IPS-NIHi7 (cell line): ENCODE measurements at regions not wholly inside any gene's neighbourhood (a gene's known extent, or its start where the extent isn't known, plus 50 kb on each side); places are given as distances from the start of the nearest gene placed in this dataset.
"Not testable (repeated sequence)": the region's sequence is repeated elsewhere in the genome, so short reads cannot be mapped to it uniquely, and the experiment has no call there.

Source experiments
- DNase-seq: peaks from one replicate; pipeline ENCODE4 v3.0.0; 2012; ENCODE audit warnings: mixed read lengths; ENCODE audit errors: extremely low spot score

DNA sequence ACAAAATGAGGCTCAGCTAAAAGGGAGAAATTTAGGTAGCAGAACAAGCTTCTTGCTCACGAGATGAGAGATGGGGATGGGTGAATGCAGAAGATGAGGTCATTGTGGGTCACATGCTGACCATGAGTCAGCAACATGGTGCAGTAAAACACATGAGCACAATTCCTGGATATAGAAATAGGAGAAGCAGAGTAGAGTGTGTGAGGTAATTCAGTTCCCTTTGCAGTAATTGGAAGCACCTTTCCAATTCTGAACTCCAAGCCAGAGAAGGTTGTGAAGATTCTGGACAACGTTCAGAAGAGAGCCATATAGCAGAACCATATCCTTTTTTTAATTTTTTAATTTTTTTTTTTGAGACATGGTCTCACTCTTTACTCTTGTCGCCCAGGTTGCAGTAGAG lies 62.0 kb upstream of the LMNTD1 start:
- no peak for DNase-seq

DNA sequence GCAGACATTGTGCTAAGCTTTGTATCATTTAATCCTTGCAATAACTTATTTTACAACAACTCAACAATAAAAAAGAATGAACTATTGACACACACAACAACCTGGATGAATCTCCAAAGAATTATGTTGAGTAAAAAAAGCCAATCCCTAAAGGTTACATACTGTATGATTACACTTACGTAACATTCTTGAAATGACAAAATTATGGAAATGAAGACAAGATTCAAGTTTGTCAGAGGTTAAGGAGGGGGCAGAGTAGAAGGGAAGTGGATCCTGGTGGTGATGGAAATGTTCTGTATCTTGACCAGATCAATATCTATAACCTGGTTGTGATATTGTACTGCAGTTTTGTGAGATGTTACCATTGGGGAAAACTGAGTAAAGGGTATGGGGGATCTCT lies 63.2 kb upstream of the LMNTD1 start:
- no peak for DNase-seq

DNA sequence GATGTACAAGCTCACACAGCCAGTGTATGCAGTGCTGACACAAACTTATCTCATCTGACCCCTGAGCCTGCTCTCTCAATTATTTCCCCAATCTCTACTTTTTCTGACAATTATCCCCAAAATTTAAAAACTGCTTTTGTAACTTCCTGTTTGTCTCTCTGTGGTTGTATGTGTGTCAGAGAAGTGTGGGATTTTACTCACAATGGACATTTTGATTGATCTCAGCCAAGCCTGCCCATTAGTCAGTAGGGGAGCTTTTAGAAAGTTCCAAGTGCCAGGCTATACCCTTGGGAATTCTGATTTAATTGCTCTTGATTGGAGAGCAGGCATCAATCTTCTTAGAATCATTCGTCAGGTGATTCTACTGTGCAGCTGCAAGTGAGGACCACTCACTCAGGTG lies 64.9 kb upstream of the LMNTD1 start:
- no peak for DNase-seq

DNA sequence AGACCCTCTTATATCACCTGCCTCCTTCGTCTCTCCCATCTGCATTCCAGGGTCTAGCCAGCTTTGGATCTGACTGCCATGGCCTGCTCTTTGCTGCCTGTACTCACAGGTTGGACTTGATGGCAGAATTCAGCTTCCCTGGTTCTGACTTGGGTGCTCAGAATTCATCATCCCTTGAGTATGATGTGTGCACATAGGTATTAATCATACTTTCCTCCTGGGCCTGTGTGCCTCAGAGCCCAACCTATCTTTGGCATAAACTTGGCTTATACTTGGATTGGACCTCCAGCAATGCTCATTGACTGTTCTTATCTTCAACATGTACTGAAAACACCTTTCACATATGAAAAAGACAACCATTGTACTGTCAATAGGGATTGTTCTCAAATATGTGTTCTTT lies 70.7 kb upstream of the LMNTD1 start:
- no peak for DNase-seq

DNA sequence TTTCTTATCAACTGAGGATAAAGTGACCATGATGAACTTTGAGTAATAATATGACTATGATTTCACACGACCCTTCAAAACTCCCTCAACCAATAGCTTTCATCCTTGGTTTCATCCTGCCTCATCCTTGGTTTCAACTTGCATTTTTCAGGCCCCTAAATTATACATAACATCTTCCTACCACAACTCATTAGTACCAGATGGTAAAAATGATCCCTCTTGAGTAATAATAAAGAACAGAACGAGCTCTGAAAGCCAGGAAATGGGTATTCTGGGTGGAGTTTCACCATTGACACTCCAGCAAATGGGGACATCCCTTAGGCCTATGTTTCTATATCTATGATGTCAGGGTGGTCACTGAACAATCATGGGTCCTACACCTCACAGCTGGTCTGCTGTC lies 72.1 kb upstream of the LMNTD1 start:
- no peak for DNase-seq

DNA sequence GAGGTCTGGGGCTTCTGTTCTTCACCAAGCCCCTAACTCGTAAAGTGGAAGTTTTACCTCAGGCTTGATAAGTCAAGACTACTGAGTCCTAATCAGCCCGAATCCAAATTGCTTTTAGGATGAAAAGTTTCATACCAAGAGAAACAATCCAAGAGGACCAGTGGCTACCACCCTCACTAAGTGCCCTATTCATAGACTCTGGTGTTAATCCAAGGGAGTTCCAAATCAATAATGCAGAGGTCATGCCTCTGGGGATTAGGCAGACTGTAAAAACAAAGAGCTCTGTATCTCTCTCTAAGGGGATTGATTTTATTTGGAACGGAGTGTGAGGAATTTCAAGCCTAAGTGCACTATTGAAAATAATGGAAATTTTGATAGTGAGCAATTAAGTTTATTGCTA lies 76.3 kb upstream of the LMNTD1 start:
- DNase-seq = no peak

DNA sequence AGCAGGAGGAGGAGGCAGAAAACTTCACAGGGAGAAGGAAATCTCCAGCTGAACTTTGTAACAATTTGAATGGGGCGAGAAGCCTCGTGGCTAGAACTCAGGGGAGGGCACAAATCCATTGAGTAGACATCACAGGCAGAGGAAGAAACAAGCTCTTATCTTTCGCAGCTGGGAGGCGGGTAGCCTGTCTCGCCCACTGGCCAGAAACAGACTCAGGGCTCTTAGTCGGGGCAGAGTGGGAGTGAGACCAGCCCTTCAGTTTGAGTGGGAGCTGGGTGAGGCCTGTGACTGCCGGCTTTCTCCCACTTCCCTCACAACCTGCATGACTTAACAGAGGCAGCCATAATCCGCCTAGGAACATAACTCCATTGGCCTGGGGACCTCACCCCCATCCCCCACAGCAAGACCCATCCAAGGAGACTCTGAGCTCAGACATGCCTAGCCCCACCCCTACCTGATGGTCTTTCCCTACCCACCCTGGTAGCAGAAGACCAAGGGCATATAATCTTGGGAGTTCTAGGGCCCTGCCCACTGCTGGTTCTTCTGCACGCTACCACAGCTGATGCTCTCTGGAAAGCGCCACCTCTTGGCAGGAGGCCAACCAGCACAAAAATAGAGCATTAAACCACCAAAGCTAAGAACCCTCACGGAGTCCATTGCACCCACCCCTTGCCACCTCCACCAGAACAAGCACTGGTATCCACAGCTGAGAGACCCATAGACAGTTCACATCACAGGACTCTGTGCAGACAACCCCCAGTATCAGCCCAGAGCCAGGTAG lies 77.8 kb upstream of the LMNTD1 start:
- DNase-seq = not testable (repeated sequence)

DNA sequence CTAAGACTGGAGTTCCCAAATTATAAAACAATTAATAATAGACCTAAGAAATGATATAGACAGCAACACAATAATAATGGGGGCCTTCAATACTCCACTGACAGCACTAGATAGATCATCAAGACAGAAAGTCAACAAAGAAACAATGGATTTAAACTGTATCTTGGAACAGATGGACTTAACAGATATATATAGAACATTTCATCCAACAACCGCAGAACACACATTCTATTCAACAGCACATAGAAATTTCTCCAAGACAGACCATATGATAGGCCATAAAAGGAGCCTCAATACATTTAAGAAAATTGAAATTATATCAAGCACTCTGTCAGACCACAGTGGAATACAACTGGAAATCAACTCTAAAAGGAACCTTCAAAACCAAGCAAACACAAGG lies 80.1 kb upstream of the LMNTD1 start:
- DNase-seq = not testable (repeated sequence)

DNA sequence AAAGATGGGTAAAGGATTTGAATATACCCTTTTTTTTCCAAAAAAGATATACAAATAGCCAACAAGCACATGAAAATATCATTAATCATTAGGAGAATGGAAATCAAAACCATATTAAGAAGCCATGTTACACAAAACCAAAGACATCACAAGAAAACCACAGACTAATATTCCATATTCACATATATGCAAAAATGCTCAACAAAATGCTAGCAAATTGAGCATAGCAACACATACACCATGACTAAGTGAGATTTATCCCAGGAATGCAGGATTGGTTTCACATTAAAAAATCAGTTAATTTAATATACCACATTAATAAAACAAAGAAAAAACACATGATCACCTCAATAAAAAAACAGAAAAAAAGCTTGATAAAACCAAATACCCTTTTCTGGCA lies 84.7 kb upstream of the LMNTD1 start:
- no peak for DNase-seq

DNA sequence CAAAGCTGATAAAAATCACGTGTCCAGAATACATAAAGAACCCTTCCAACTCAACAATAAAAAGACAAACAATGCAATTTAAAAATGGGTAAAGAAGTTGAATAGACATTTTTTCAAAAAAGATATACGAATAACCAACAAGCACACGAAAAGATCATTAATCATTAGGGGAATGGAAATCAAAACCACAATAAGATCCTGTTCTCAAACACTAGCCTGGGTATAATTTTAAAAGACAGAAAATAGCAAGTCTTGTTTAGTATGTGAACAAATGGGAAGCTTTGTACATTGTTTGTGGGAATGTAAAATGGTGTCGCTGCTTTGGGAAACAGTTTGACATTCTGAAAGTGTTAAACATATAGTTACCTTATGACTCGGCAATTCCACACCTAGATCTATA lies 86.3 kb upstream of the LMNTD1 start:
- DNase-seq = no peak

DNA sequence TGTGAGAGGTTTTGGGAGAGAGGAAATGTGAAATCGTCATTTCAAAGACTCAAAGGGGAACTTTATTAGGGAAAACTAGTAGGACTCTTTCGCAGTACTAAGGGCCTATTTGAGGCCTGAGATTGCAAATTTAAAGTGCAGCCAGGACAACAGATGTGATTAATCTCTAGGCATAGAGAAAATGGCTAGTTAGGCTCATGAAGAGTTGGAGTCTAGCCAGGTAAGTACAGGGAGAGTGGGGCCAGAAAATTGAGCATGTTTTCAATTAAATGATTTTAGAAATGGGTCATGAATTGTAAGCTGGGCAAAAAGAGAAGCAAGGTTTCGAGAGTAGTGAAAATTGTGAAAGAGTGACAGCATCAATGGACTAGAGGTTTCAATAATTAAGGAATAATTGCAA lies 91.9 kb upstream of the LMNTD1 start:
- DNase-seq = no peak

DNA sequence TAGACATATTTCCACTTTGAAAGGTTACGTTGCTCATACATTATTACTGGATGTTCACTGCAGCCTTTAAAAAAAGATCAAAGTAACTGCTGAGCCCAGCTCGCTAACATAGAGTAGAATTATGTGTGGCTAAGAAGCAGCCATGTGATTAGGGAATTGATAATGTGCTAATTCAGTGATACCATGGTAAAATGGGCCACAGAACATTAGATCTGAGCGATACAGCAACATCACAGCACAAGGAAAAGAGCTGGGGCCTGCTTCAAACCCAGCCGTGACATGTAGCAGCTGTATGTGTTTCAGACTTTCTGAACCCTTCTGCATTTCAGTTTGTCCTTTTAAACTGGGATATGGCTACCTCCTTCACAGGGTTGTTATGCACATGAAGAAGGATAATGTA lies 92.3 kb upstream of the LMNTD1 start:
- DNase-seq = no peak

DNA sequence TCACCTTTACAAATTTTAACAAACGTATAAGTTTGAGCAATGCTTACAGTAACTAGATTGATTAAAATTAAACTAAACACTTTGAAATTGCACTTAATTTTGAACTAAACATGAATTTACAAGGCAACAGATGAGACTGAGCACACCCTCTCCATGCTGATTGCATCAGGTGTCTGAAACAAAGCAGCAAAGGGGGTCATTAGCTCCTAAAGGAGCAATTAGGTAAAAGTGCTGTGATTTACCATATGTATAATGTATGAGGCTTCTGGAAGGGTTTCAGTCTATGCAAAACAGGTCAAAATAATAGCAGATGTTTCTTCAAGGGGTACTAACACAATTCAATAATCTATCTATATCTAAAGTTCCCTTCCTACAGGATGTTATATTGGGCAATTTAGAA lies 98.8 kb upstream of the LMNTD1 start:
- DNase-seq = no peak

DNA sequence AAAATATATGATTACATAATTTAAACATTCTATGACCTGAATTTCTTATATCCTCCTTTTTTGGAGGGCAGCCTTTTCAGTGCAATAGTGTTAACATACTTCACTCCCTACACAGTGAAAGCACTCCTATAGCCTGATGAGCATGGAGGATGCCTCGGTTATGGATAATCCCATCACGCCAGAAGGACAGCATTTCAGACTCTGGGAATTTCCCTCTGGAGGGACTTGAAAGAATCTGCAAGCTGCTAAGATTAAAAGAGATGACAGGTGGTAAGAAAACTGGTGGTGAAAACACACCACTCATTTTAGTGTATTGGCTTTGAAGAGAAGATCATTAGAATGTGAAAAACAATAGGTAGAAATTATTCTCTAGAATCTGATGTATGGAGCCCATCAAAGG lies 99.3 kb upstream of the LMNTD1 start:
- no peak for DNase-seq

DNA sequence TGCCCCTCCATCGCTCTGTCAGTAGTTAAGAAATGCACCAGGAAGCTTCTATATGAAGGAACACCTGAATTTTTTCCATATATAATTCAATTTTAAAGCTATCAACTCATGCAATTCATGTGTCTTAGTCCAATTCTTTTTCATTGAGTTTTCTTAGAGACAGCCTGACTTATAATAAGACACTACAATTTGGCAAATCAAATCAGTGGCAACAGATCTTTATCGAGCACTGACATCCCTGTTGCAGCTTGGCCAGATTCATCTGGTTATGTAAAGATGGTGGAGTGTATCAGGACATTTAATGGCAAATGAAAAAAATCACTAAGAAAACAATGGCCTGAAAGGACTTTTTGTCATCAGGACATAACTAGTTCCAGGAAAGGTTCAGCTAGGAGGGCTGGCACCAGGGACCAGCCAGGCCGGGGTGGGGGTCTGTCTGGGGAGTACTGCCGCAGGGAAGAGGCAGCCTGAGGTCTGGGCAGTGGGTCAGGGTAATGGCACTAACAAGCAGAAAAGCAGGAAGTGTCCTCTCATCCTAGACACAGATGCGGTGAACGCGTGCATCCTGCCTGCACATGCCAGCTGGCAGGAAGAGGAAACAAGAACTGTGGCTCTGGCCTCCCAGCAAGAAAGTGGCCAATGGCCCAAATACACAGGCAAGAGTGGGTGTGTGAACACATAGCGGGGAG lies 100.5 kb upstream of the LMNTD1 start:
- no peak for DNase-seq

DNA sequence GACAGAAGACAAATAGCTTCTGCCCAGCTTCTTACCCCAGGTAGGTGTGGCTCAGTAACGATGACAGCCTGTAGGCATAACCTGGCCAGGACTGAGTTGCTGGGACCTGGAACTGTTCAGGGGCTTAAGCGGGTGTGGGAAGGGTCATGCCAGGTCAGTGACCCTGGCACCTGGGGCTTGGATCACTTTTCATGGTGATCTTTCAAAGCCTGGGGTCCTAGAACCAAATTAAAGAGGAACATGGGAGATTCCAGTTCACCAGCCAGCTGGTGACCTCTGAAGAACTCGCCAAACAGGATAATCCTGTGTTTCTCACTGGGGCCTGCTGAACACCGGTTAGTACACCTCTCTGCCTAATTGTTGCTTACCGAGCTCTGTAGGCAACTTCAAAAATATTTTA lies 102.6 kb upstream of the LMNTD1 start:
- no peak for DNase-seq

DNA sequence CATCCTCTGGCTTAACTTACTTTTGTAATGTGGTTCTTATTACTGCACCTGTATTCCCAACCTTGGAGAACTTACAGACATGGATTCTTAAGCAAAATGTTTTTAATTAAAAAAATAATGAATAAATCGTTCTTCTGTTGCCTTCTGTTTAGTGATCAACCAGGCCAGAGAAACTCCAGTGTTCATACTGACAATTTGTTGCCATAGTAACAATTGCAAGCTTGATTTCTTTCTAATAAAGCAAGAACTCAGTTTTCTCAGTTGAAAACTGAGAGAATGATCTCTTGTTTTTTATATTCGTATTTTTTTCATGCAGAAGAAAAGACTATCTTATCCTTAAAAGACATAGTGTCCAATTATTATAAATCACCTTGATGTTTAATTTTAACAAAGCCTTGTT lies 106.5 kb upstream of the LMNTD1 start:
- DNase-seq = no peak

DNA sequence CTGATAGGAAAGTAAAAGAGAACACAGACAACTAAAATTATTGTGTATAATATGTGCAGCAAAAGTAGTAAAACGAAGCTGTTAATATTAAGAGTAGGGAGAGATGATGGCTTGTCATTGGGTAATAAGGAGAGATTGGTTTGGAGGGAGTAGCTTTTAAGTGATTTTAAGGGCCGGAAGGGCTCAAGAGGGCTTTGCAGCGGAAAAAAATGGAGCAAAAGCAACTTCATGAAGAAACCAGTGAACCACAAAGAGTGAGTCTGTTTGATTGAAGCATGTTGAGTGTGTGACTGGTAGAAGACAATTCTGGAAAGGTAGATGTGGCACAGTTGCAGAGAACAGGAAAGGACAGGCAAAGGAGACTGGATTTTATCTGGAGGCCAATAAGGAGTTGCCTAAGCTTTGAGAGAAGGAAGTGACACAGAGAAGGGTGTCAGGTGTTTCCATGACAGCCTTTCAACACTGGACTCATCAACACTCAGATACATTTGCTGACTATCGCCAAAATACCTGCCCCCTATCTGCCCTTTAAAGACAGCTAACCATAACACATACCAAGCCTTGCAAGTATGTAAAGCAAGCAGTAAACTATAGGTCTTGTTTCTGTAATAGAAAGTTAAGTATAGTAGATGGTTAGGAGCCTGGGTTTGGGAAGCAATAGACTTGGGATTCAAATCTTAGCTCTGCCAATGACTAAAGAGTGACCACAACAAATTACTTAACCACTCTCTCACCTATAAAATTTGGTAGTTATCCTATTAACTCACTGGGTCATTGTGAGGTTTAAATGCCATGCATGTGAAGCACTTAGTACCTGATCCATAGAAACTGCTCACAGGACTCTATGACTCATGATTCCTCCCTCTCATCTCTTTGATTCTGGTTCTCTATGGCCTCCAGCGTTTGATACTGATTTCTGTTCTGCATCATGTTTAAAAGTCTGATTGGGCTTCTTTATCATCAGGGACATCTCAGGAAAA lies 117.3 kb upstream of the LMNTD1 start:
- no peak for DNase-seq

DNA sequence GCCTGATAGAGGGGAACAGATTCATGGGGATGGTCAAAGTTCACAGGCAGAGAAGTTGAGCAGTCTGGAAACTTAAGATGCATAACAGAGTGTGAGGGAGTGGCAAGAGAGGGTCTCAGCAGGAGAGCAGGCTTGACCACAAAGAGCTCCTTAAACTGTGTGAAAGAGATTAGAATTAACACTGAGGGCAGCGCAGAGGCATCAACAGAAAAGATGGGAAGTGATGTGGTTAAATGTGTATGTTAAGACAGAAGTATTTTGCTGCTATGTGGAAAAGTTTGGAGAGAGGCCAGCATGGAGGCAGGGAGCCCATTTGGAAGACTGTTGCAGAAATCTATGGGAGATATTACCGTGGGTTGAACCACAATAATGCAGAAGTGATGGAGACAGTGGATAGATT lies 122.7 kb upstream of the LMNTD1 start:
- peak; percentile 29 for DNase-seq

DNA sequence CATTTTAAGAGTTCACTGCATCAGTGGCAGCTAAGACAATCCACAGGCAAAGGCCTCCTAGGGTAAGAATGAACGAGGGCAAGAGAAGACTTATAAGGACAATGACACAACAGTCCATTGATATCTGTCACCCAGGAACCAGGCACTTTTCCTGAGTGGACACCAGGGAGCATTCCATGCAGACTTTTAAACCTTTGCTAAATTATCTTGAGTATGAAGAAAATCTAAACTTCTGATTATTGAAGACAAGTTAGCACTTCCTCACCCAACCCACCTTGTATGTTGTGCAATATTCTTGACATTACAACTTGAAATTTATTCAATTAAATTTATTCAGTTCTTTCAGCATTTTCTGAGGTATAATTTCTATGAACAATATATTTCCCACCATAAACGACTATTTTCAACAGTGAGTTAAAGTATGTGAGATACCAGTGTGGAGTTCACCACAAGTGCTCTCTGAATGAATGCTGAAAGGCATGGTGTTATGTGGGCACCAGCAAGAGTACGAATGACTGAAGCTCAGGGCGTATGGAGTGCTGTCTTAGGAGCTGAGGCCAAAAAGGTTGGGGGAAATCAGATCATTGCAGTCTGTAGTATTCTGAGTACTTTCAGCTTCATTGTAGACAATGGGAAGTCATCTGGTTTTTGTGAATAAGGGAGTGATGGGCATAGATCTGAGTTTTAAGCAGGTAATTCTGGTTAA lies 124.3 kb upstream of the LMNTD1 start:
- DNase-seq = no peak

DNA sequence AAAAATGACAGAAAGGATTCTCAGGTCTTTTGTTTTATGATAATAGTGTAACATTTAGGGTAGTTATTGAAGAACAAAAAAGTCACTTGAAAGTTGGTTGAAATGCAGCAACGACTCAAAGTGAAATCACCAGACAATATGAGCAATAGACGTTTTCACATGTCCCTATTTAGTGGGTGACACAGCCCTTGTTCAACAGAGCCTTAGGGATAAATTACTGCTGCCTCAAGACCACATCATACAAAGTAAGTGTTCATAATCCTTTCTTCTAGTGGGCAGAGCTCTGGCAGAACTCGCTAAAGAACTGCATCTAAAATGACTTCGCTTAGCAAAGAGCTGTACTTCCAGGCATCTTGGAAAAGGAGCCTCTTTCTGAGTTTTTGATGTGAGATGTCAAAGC lies 128.5 kb upstream of the LMNTD1 start:
- no peak for DNase-seq

DNA sequence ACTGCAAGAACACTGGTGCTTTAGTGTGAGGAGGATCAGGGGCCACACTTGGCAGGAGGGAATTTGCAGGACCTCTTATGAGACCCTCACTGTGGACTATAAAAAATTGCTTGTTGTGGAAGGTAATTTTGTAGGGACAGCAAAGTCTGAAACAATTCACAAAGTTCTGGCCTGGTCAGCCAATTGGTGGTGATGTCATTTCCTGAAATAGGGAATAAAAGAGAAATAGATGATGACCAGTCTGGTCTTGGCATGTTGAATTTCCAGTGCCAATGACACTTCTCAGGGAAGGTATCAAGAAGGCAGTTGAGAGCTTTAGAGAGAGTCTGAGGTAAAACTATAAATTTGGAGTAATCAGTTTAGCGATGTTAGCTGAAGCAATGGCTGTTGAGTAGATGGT lies 129.3 kb upstream of the LMNTD1 start:
- DNase-seq = no peak
